ENCODE measurements at regions not wholly inside any gene's neighbourhood (a gene's known extent, or its start where the extent isn't known, plus 50 kb on each side); places are given as distances from the start of the nearest gene placed in this dataset.
"Not testable (repeated sequence)": the region's sequence is repeated elsewhere in the genome, so short reads cannot be mapped to it uniquely, and the experiment has no call there.

GRCh38 chr1:187298-187697 is 264.2 kb downstream of the OR4F29 start:
- not testable (repeated sequence) for TF ChIP-seq CTCF, EZH2 (IDR thresholded peaks at IDR 0.05)

Data from neural progenitor cell (in vitro differentiated cells).